ENCODE measurements at regions not wholly inside any gene's neighbourhood (a gene's known extent, or its start where the extent isn't known, plus 50 kb on each side); places are given as distances from the start of the nearest gene placed in this dataset.

GRCh38 chr10:111885919-111886318 is 297.6 kb downstream of the GPAM start:
- TF ChIP-seq EZH2 (IDR thresholded peaks at IDR 0.05) (no peak), FOXP2 (optimal IDR thresholded peaks at IDR 0.05; ENCODE audit: control extremely low read depth, extremely low read length, insufficient read depth) (no peak)
